K562 (cell line): ENCODE measurements at regions not wholly inside any gene's neighbourhood (a gene's known extent, or its start where the extent isn't known, plus 50 kb on each side); places are given as distances from the start of the nearest gene placed in this dataset.

ENCODE experiments used
- ATAC-seq: fragments of 200-7000 bp; cut with Tn5 transposase; 3 replicates; pipeline ENCODE4 v1.9.1; 2020; ENCODE audit warnings: moderate library complexity
- BruUV-seq: library from RNA; stranded (reverse); fragments of 400-500 nt; replicated peaks from 2 replicates; lab custom pipeline; 2021; lab: Mats Ljungman, UMichigan
- CTCF ChIA-PET: fragments of 300-600 bp; formaldehyde crosslinking; extraction: SDS; loops from one replicate; lab custom pipeline; 2021; ENCODE audit warnings: low intra/inter-chr PET ratio; lab: Yijun Ruan, JAX
- POLR2A ChIA-PET: fragments of 300-600, 350-650 bp; sonication (Branson Sonifier 250); formaldehyde crosslinking; extraction: SDS; loops from one replicate; lab custom pipeline; 2021; ENCODE audit warnings: antibody characterized with exemption, inconsistent platforms; lab: Yijun Ruan, JAX
- DNase-seq, 4 experiments: peaks; one replicate each; pipeline versions ENCODE4 v3.0.0 to v3.0.0-alpha.2; 2011 to 2018; ENCODE audit warnings: low spot score in 3 of 4, mixed read lengths in 3 of 4; ENCODE audit errors: extremely low read depth in 1 of 4
- FAIRE-seq: peaks from 2 replicates; lab custom pipeline; 2011; peaks lifted over from hg19 to GRCh38; lab: Jason Lieb, UNC
- H2AFZ ChIP-seq: 2 replicates; pipeline ENCODE4 v1.6.0; 2011; ENCODE audit warnings: low read depth, low read length, control low read depth, inconsistent platforms
- H3K27ac ChIP-seq: fragments of 200-600 bp; 3 replicates; pipeline ENCODE4 v1.8.0; 2011; ENCODE audit warnings: low read depth, mild to moderate bottlenecking, control low read depth, inconsistent platforms, low read length, moderate library complexity, mixed read lengths; ENCODE audit errors: extremely low read depth
- H3K27me3 ChIP-seq, 2 experiments: fragments of 300-600 bp in 1 of 2; 2 replicates in 1 of 2; 3 replicates in 1 of 2; pipeline versions ENCODE4 v1.6.0 to v1.8.0; 2011; ENCODE audit warnings: inconsistent platforms in 2 of 2, low read length in 2 of 2, mild to moderate bottlenecking in 1 of 2, mixed read lengths in 1 of 2, moderate library complexity in 1 of 2; ENCODE audit not compliant: control insufficient read depth in 2 of 2, insufficient read depth in 2 of 2
- H3K36me3 ChIP-seq: fragments of 300-600 bp; 3 replicates; pipeline ENCODE4 v1.8.0; 2011; ENCODE audit warnings: mild to moderate bottlenecking, low read length, inconsistent platforms; ENCODE audit not compliant: control insufficient read depth, insufficient read depth
- H3K4me1 ChIP-seq, 2 experiments: fragments of 200-600 bp in 1 of 2; replicated peaks in 1 of 2; 2 replicates in 1 of 2; 3 replicates in 1 of 2; pipeline versions ENCODE4 v1.5.1 to v1.8.0; 2011; ENCODE audit warnings: inconsistent platforms in 2 of 2, low read length in 2 of 2, mild to moderate bottlenecking in 1 of 2, mixed read lengths in 1 of 2, moderate library complexity in 1 of 2; ENCODE audit not compliant: control insufficient read depth in 2 of 2, insufficient read depth in 2 of 2
- H3K4me2 ChIP-seq: 2 replicates; pipeline ENCODE4 v1.6.1; 2011; ENCODE audit warnings: low read length, control low read depth, inconsistent platforms, mixed read lengths; ENCODE audit not compliant: insufficient read depth
- H3K4me3 ChIP-seq: fragments of 200-600 bp; sonication (generic), shearing (Covaris generic); 2 replicates; pipeline ENCODE4 v1.5.1; 2016; ENCODE audit warnings: control low read depth, inconsistent platforms
- H3K79me2 ChIP-seq: fragments of 200-600 bp; 3 replicates; pipeline ENCODE4 v1.8.0; 2011; ENCODE audit warnings: low read length, inconsistent platforms; ENCODE audit not compliant: control insufficient read depth, insufficient read depth
- H3K9ac ChIP-seq, 2 experiments: 2 replicates each; pipeline versions ENCODE4 v1.6.0 to v1.6.1; 2011; ENCODE audit warnings: low read depth in 2 of 2, low read length in 2 of 2, control low read depth in 1 of 2, inconsistent platforms in 1 of 2, mild to moderate bottlenecking in 1 of 2, mixed read lengths in 1 of 2; ENCODE audit not compliant: insufficient read depth in 1 of 2
- H3K9me1 ChIP-seq: one replicate; pipeline ENCODE4 v1.6.0; 2011; ENCODE audit warnings: inconsistent platforms, mild to moderate bottlenecking, low read length, moderate library complexity; ENCODE audit not compliant: control insufficient read depth, insufficient read depth
- H3K9me3 ChIP-seq: replicated peaks from 2 replicates; pipeline ENCODE4 v1.5.1; 2011; ENCODE audit warnings: low read depth, low read length, inconsistent platforms; ENCODE audit not compliant: control insufficient read depth, insufficient read depth
- H4K20me1 ChIP-seq: replicated peaks from 2 replicates; pipeline ENCODE4 v1.6.1; 2011; ENCODE audit warnings: low read length, inconsistent platforms, mixed read lengths; ENCODE audit not compliant: control insufficient read depth, insufficient read depth
- C11orf30 ChIP-seq: fragments of 450-650 bp; IDR thresholded peaks from 2 replicates; pipeline ENCODE4 v1.6.1; 2016; ENCODE audit warnings: low read depth, mild to moderate bottlenecking
- CC2D1A ChIP-seq: fragments of 450-650 bp; IDR thresholded peaks from 2 replicates; pipeline ENCODE4 v1.6.1; 2017; ENCODE audit warnings: mild to moderate bottlenecking
- CHAMP1 ChIP-seq: fragments of 450-650 bp; IDR thresholded peaks from 2 replicates; pipeline ENCODE4 v1.6.1; 2016; ENCODE audit warnings: mild to moderate bottlenecking
- CREB1 ChIP-seq, 2 experiments: sonication (generic) in 1 of 2; formaldehyde crosslinking in 1 of 2; IDR thresholded peaks; 2 replicates each; pipeline versions ENCODE4 v1.6.1 to v1.8.0; 2012 to 2022; ENCODE audit warnings: inconsistent platforms in 1 of 2, mild to moderate bottlenecking in 1 of 2, missing genetic modification reagents in 1 of 2, moderate library complexity in 1 of 2
- CREB5 ChIP-seq: fragments of 250-450 bp; sonication (Bioruptor Pico); IDR thresholded peaks from 2 replicates; pipeline ENCODE4 v1.5.0; 2020; ENCODE audit warnings: mild to moderate bottlenecking
- ETS2 ChIP-seq: IDR thresholded peaks from 2 replicates; pipeline ENCODE4 v1.6.1; 2016; ENCODE audit warnings: borderline replicate concordance, missing genetic modification characterization, mild to moderate bottlenecking, moderate library complexity, missing compliant biosample characterization; ENCODE audit not compliant: poor library complexity, severe bottlenecking
- KHSRP ChIP-seq: fragments of 450-650 bp; IDR thresholded peaks from 2 replicates; pipeline ENCODE4 v1.6.1; 2017
- MBD1 ChIP-seq: fragments of 250-450 bp; sonication (Bioruptor Pico); IDR thresholded peaks from 2 replicates; pipeline ENCODE4 v1.8.0; 2022; ENCODE audit warnings: inconsistent platforms
- MIER1 ChIP-seq: fragments of 450-650 bp; IDR thresholded peaks from 2 replicates; pipeline ENCODE4 v1.6.1; 2016; ENCODE audit warnings: antibody characterized with exemption, mild to moderate bottlenecking, low read depth
- WGBS: fragments of 100-300 bp; shearing (Covaris generic); methylation state at CpG from one replicate; pipeline ENCODE4 v1.1.6; 2016; ENCODE audit warnings: low coverage, mixed read lengths; ENCODE audit not compliant: insufficient coverage; ENCODE audit errors: missing lambda C conversion rate; 5-methylcytosine and 5-hydroxymethylcytosine counted together
- in situ Hi-C: fragments of 300-500 bp; cut with MboI; formaldehyde crosslinking; loops from 4 replicates; pipeline ENCODE4 v1.15.0; 2018; ENCODE audit warnings: inconsistent platforms, mixed read lengths
- intact Hi-C: fragments of 100-400 bp; cut with micrococcal nuclease; formaldehyde crosslinking; loops from 2 replicates; pipeline ENCODE4 v1.14.2; 2022

GRCh38 chr11:112836256-112836602, 125.0 kb upstream of the NCAM1 start:
- POLR2A ChIA-PET = interaction anchor here (0.7 kb wide), 2 partner anchors 10 to 47 kb away, joined by 3 to 4 read pairs; no protein-coding TSS in a partner anchor

More at GRCh38 chr11:112836256-112836602, 125.0 kb upstream of the NCAM1 start:
- H3K79me2 ChIP-seq = no peaks in the 10 kb centered on the region
- H4K20me1 ChIP-seq = 0 out of 2 replicates have a peak, but pooled peaks cover 3% of the 10 kb centered on the region
- no peaks in the 10 kb centered on the region for H3K9me3 ChIP-seq
- no peaks in the 10 kb centered on the region for H3K9me1 ChIP-seq
- no peak overlapping the region for H3K4me2 ChIP-seq
- in situ Hi-C loops = loop anchor here (10.0 kb wide), 1 partner anchor 1449 kb away; no protein-coding TSS in a partner anchor
- H3K27ac ChIP-seq = no peak overlapping the region
- DNase-seq (no peak), FAIRE-seq (no peak), ATAC-seq (no peak)
- H3K9ac ChIP-seq = no peak overlapping the region
- no peak overlapping the region for H2AFZ ChIP-seq
- intact Hi-C loops = no loop called here
- no TSS peak for BruUV-seq
- H3K4me1 ChIP-seq = no peaks in the 10 kb centered on the region
- TF ChIP-seq CC2D1A (no peak), KHSRP (no peak), MBD1 (CRISPR knock-in tag) (no peak), ETS2 (tag) (no peak), MIER1 (no peak), CREB1 (IDR thresholded peaks at IDR 0.05) (no peak), CREB1 (CRISPR knock-in tag; IDR thresholded peaks at IDR 0.05) (no peak), C11orf30 (no peak), CREB5 (CRISPR knock-in tag) (no peak), CHAMP1 (no peak)
- CTCF ChIA-PET = no interaction called here
- H3K36me3 ChIP-seq = no peaks in the 10 kb centered on the region
- no peak overlapping the region for H3K4me3 ChIP-seq
- 0% methylated on average over 7 of the region's 9 CpGs for WGBS
- H3K27me3 ChIP-seq = no peaks in the 10 kb centered on the region
